HCT116 (cell line): ENCODE measurements at regions not wholly inside any gene's neighbourhood (a gene's known extent, or its start where the extent isn't known, plus 50 kb on each side); places are given as distances from the start of the nearest gene placed in this dataset.

ENCODE experiments used
- ATAC-seq: fragments of 200-7000 bp; cut with Tn5 transposase; 2 replicates; pipeline ENCODE4 v1.9.1; 2020; ENCODE audit warnings: mild to moderate bottlenecking, moderate library complexity
- BruUV-seq: library from RNA; stranded (reverse); fragments of 400-500 nt; replicated peaks from 2 replicates; lab custom pipeline; 2021; lab: Mats Ljungman, UMichigan
- CTCF ChIA-PET: fragments of 300-600 bp; sonication (Branson Sonifier 250); formaldehyde crosslinking; loops from one replicate; lab custom pipeline; 2021; ENCODE audit warnings: antibody characterized with exemption; lab: Charles Lee
- POLR2A ChIA-PET: fragments of 300-600, 350-600 bp; sonication (Branson Sonifier 250); formaldehyde crosslinking; loops from one replicate; lab custom pipeline; 2021; ENCODE audit warnings: antibody characterized with exemption; lab: Charles Lee
- RAD21 ChIA-PET, 2 experiments: fragments of 300-600 bp; sonication (Branson Sonifier 250); formaldehyde crosslinking; loops; one replicate each; lab custom pipeline; 2023; ENCODE audit warnings: low total read pairs in 2 of 2; ENCODE audit not compliant: uncharacterized antibody in 2 of 2, unreplicated experiment in 2 of 2, low non-redundant PET in 1 of 2; lab: Charles Lee
- DNase-seq: peaks from one replicate; pipeline ENCODE4 v3.0.0-alpha.2; 2010; ENCODE audit warnings: low read depth, low spot score
- H2AFZ ChIP-seq: fragments of 200-600 bp; shearing (Covaris generic), sonication (generic); 2 replicates; pipeline ENCODE4 v1.6.1; 2017; ENCODE audit warnings: low read depth, mixed run types, mixed read lengths, antibody characterized with exemption, low read length; ENCODE audit not compliant: poor library complexity, severe bottlenecking
- H3K27ac ChIP-seq: 2 replicates; pipeline ENCODE4 v1.5.1; 2012; ENCODE audit warnings: low read depth, low read length
- H3K27me3 ChIP-seq: fragments of 200-600 bp; sonication (generic); 2 replicates; pipeline ENCODE4 v1.6.1; 2016; ENCODE audit warnings: mixed run types, low read length, mixed read lengths; ENCODE audit not compliant: insufficient read depth
- H3K36me3 ChIP-seq, 2 experiments: fragments of 200-500 bp in 1 of 2; fragments of 200-600 bp in 1 of 2; sonication (Bioruptor generic) in 1 of 2; sonication (generic) in 1 of 2; 2 replicates each; pipeline versions ENCODE4 v1.5.1 to v1.6.1; 2014 to 2016; ENCODE audit warnings: low read length in 2 of 2, inconsistent platforms in 1 of 2, mixed read lengths in 1 of 2, mixed run types in 1 of 2; ENCODE audit not compliant: insufficient read depth in 2 of 2, control insufficient read depth in 1 of 2
- H3K4me1 ChIP-seq, 2 experiments: fragments of 200-600 bp in 1 of 2; sonication (generic) in 1 of 2; 2 replicates each; pipeline versions ENCODE4 v1.5.1 to v1.6.1; 2012 to 2017; ENCODE audit warnings: low read length in 2 of 2, inconsistent platforms in 1 of 2, mild to moderate bottlenecking in 1 of 2, mixed read lengths in 1 of 2, mixed run types in 1 of 2, moderate library complexity in 1 of 2; ENCODE audit not compliant: insufficient read depth in 2 of 2, control insufficient read depth in 1 of 2
- H3K4me2 ChIP-seq: fragments of 200-600 bp; sonication (generic); 2 replicates; pipeline ENCODE4 v1.6.1; 2017; ENCODE audit warnings: mixed run types, low read length, mixed read lengths
- H3K4me3 ChIP-seq, 2 experiments: fragments of 200-600 bp in 1 of 2; sonication (generic) in 1 of 2; replicated peaks in 1 of 2; 2 replicates each; pipeline ENCODE4 v1.5.1; 2011 to 2016; ENCODE audit warnings: low read length in 2 of 2, control low read depth in 1 of 2, low read depth in 1 of 2, mild to moderate bottlenecking in 1 of 2, mixed read lengths in 1 of 2, mixed run types in 1 of 2
- H3K79me2 ChIP-seq: fragments of 200-600 bp; sonication (generic); 2 replicates; pipeline ENCODE4 v1.6.1; 2017; ENCODE audit warnings: mild to moderate bottlenecking, mixed run types, low read length, moderate library complexity, mixed read lengths; ENCODE audit not compliant: insufficient read depth
- H3K9ac ChIP-seq: fragments of 200-600 bp; sonication (generic); 2 replicates; pipeline ENCODE4 v1.6.1; 2016; ENCODE audit warnings: low read length, mixed read lengths
- H3K9me2 ChIP-seq: fragments of 200-600 bp; sonication (generic), shearing (Covaris generic); 2 replicates; pipeline ENCODE4 v1.6.1; 2017; ENCODE audit warnings: mixed run types, mild to moderate bottlenecking, moderate library complexity; ENCODE audit not compliant: insufficient read depth
- H3K9me3 ChIP-seq, 2 experiments: fragments of 200-500 bp in 1 of 2; fragments of 200-600 bp in 1 of 2; sonication (Bioruptor generic) in 1 of 2; sonication (generic) in 1 of 2; 2 replicates each; pipeline ENCODE4 v1.6.1; 2014 to 2017; ENCODE audit warnings: low read length in 2 of 2, mixed read lengths in 2 of 2, inconsistent platforms in 1 of 2, low read depth in 1 of 2, mild to moderate bottlenecking in 1 of 2, mixed run types in 1 of 2, moderate library complexity in 1 of 2; ENCODE audit not compliant: control insufficient read depth in 1 of 2, insufficient read depth in 1 of 2
- H4K20me1 ChIP-seq: fragments of 200-600 bp; sonication (generic), shearing (Covaris generic); 2 replicates; pipeline ENCODE4 v1.6.1; 2017; ENCODE audit warnings: mixed run types, mild to moderate bottlenecking, moderate library complexity; ENCODE audit not compliant: insufficient read depth
- CBX3 ChIP-seq: IDR thresholded peaks from 2 replicates; pipeline ENCODE4 v1.6.1; 2012; ENCODE audit warnings: low read depth
- CTCF ChIP-seq, 3 experiments: fragments of 200-600 bp in 1 of 3; sonication (generic) in 1 of 3; IDR thresholded peaks in 2 of 3; conservative IDR thresholded peaks in 1 of 3; 2 replicates each; pipeline ENCODE4 v1.5.1; 2012 to 2017; ENCODE audit warnings: low read depth in 2 of 3, low read length in 2 of 3, antibody characterized with exemption in 1 of 3, borderline replicate concordance in 1 of 3, control low read depth in 1 of 3, mild to moderate bottlenecking in 1 of 3, mixed read lengths in 1 of 3, mixed run types in 1 of 3, moderate library complexity in 1 of 3; ENCODE audit not compliant: insufficient read depth in 1 of 3
- ELF1 ChIP-seq: IDR thresholded peaks from 2 replicates; pipeline ENCODE4 v1.6.1; 2012; ENCODE audit warnings: low read depth, borderline replicate concordance
- EZH2 ChIP-seq: fragments of 200-600 bp; sonication (generic); IDR thresholded peaks from 2 replicates; pipeline ENCODE4 v1.6.1; 2017; ENCODE audit warnings: antibody characterized with exemption, mixed run types
- EZH2phosphoT487 ChIP-seq: fragments of 200-600 bp; IDR thresholded peaks from 2 replicates; pipeline ENCODE4 v1.6.1; 2018; ENCODE audit warnings: antibody characterized with exemption, borderline replicate concordance
- FOSL1 ChIP-seq: IDR thresholded peaks from 2 replicates; pipeline ENCODE4 v1.6.1; 2012; ENCODE audit warnings: low read depth
- JUND ChIP-seq: IDR thresholded peaks from 2 replicates; pipeline ENCODE4 v1.6.1; 2012
- MAX ChIP-seq: IDR thresholded peaks from 2 replicates; pipeline ENCODE4 v1.6.1; 2012
- POLR2AphosphoS5 ChIP-seq: IDR thresholded peaks from 2 replicates; pipeline ENCODE4 v1.6.1; 2011; ENCODE audit warnings: mild to moderate bottlenecking, low read depth, low read length, moderate library complexity
- RAD21 ChIP-seq: IDR thresholded peaks from 2 replicates; pipeline ENCODE4 v1.6.1; 2012; ENCODE audit warnings: low read depth, mild to moderate bottlenecking
- REST ChIP-seq: IDR thresholded peaks from 2 replicates; pipeline ENCODE4 v1.6.1; 2012; ENCODE audit warnings: low read depth
- SIN3A ChIP-seq: IDR thresholded peaks from 2 replicates; pipeline ENCODE4 v1.6.1; 2012; ENCODE audit warnings: low read depth
- SP1 ChIP-seq: IDR thresholded peaks from 2 replicates; pipeline ENCODE4 v1.6.1; 2012; ENCODE audit warnings: low read depth
- SRF ChIP-seq: IDR thresholded peaks from 2 replicates; pipeline ENCODE4 v1.6.1; 2012; ENCODE audit warnings: low read depth
- TCF7L2 ChIP-seq: IDR thresholded peaks from 2 replicates; pipeline ENCODE4 v1.7.0; 2011; ENCODE audit warnings: borderline replicate concordance, inconsistent platforms; ENCODE audit not compliant: insufficient read depth, insufficient read length; ENCODE audit errors: extremely low read depth
- ZFX ChIP-seq: fragments of 450-650 bp; IDR thresholded peaks from 2 replicates; pipeline ENCODE4 v1.6.1; 2017
- ZNF274 ChIP-seq: fragments of 200-500 bp; sonication (Bioruptor generic); IDR thresholded peaks from 2 replicates; pipeline ENCODE4 v1.6.1; 2014; ENCODE audit warnings: mild to moderate bottlenecking, low read depth, low read length, inconsistent platforms
- intact Hi-C: fragments of 100-400 bp; cut with micrococcal nuclease; formaldehyde crosslinking; loops from 2 replicates; pipeline ENCODE4 v1.10.0; 2022
- TF ChIP-seq, protein P1 (sequence below): IDR thresholded peaks from 2 replicates; pipeline ENCODE4 v1.6.1; 2012

DNA sequence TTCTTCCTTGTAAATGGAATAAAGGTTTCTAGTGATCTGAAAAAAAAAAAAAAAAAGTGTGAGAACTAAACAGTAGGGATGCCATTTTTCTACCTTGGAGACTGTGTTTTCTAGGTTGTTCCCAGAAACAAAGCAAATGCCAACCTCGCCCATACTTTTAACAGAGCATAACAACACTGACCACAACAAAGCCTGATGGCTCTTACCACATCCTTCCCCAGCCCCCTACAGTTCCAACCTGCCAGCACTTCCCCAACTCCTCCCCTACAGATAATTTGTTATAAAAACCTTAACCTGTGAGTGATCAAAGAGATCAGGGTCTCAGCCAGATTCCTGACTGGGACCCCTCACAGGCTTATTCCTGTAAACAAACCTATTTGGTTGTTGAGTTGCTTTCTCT, 940.0 kb downstream of the SH3BGRL start:
- Histone ChIP-seq H3K79me2 (no peaks in the 10 kb centered on the region), H3K27ac (no peak overlapping the region), H3K4me2 (no peak overlapping the region), H3K36me3 (no peaks in the 10 kb centered on the region), H3K27me3 (no peaks in the 10 kb centered on the region), H2AFZ (no peak overlapping the region), H3K9ac (no peak overlapping the region), H3K4me3 (no peak overlapping the region), H3K4me1 (no peaks in the 10 kb centered on the region), H3K9me3 (no peaks in the 10 kb centered on the region), H4K20me1 (no peaks in the 10 kb centered on the region), H3K9me2 (no peaks in the 10 kb centered on the region)
- DNase-seq (no peak), ATAC-seq (no peak)
- ChIA-PET RAD21 (no interaction called here), CTCF (no interaction called here), POLR2A (no interaction called here)
- intact Hi-C loops = no loop called here
- BruUV-seq = no TSS peak
- TF ChIP-seq ELF1 = no peak
- no peak for TF ChIP-seq SIN3A
- TF ChIP-seq FOSL1 = no peak
- no peak for TF ChIP-seq SRF
- TF ChIP-seq SP1 = no peak
- TF ChIP-seq CTCF (IDR thresholded peaks at IDR 0.05 in 2 of 3, conservative IDR thresholded peaks at IDR 0.05 in 1 of 3; ENCODE audit: borderline replicate concordance in 1 of 3, insufficient read depth in 1 of 3, low read depth in 2 of 3, low read length in 2 of 3) = no peak
- no peak for TF ChIP-seq POLR2AphosphoS5
- TF ChIP-seq MAX = no peak
- TF ChIP-seq, protein P1, sequence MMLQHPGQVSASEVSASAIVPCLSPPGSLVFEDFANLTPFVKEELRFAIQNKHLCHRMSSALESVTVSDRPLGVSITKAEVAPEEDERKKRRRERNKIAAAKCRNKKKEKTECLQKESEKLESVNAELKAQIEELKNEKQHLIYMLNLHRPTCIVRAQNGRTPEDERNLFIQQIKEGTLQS = no peak
- no peak for TF ChIP-seq JUND
- no peak for TF ChIP-seq EZH2
- no peak for TF ChIP-seq ZNF274
- no peak for TF ChIP-seq REST
- TF ChIP-seq RAD21 = no peak
- TF ChIP-seq CBX3 = no peak
- no peak for TF ChIP-seq EZH2phosphoT487
- no peak for TF ChIP-seq ZFX
- TF ChIP-seq TCF7L2 = no peak
